Inflammatory macrophage treated with lipopolysaccharide for 1 hour (primary cell): ENCODE measurements at regions not wholly inside any gene's neighbourhood (a gene's known extent, or its start where the extent isn't known, plus 50 kb on each side); places are given as distances from the start of the nearest gene placed in this dataset.

Experiments used
- DNase-seq, 2 donors: peaks; one replicate each; pipeline ENCODE4 v3.0.0-alpha.2; 2020 to 2022

DNA sequence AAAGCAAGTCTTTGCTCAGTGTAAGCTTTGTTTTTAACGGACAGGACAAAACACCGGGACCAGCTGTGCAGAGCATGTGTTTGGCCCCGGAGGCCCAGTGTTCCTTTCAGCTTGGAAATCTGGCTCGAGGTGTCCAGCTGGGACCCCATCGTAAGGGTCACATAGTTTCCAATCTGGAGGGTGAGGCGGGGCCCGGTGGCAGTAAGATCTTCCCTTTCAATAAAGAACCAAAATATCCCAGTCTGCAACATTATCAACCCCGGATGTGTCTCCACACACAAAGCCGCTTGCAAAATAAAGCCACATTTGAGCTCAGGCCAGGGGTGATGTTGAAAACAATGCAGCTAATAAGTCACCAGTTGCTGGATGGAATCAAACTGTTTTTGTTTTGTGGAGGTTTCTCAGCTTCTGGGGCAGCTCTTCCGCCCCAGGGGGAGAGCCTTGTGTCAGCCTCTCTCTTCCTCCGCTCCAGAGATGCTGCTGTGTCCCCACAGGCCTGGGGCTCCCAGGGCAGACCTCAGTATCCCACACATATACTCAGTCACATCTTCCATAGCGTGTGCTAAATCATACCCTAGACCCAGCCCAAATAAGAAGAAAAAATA, 138.6 kb upstream of the GLI2 start:
- no peak for DNase-seq

DNA sequence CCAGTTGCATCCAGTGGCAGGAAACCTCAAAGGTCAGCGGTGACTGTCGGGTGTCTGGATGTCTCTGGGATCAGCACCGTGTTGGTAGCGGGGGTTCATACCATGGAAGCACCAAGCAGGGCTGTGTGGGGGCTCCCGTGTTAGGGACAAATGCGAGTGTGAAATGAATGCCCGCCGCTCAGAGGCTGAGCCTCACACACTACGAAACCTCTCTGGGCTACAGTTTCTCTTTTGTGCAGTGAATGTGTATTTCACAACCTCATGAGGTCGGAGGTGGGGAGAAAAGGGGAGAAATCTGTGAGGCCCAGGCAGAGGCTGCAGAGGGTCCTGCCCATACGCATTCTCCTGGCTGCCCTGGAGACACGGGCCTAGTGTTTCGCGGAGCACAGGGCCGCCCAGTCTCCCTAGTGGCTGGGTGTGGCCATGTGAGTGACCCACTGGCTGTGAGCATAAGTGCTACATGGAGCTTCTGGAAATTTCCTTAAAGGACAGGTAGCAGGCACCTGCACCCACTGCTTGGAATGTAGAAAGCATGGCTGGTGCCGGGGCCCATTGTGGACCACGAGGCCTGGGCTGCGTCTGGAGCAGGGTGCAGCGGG, 138.0 kb upstream of the GLI2 start:
- no peak for DNase-seq

DNA sequence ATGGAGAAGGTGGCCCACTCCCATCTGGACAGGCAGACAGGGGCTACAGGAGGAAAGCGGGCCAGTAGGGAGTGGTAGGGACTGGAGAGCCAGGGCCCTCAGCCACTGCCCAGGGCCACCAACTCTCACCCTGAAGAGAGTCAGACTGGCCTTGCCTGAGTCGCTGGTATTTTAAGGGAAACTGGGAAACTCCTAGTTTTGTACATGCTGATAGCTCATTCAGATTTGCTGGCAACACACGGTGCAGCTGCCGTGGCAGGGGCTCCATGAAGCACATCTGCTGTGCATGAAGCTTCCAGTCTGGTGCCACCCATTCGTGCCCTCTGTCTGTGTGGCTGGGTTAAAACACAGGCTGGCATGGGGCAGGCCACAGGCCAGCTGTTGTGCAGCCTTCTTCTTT, 137.3 kb upstream of the GLI2 start:
- DNase-seq: peak; percentile 16 to 33

DNA sequence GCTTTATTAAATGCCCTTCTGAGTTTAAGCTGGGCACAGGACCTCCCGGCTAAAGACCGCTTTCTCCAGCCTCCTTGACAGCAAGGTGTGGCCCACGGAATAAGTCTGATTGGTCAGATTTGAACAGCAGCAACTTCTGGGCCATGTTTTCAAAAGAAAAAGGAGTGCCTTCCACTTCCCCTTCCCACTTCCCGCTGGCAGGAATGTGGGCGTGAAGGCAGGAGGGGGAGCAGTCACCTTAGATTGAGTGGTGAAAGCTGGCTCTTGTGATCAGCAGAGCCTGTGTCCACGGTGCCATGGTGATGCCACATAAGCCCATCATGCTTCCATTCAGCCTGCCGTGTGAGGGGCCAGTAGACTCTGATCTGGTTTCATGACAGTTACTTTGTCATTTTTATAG, 136.6 kb upstream of the GLI2 start:
- peak in 1 of 2 donors; percentile 29 for DNase-seq

DNA sequence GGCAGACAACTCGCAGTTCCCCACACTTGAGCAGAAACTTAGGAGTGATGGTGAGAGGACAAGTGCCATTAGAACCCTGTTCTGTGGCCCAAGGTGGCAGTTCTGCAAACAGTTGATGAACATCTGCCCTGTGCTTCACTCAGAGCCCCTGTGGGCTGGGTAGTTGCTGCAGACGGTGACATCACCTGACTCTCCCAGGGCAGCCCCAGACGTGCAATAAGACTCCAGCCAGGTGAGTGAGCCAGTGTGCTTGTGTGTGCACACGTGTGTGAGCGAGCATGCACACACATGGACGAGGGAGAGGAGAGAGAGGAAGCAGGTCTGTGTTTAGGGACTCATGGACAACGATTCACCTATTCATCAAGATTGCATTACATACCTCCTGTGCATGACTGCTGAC, 136.0 kb upstream of the GLI2 start:
- DNase-seq: no peak

DNA sequence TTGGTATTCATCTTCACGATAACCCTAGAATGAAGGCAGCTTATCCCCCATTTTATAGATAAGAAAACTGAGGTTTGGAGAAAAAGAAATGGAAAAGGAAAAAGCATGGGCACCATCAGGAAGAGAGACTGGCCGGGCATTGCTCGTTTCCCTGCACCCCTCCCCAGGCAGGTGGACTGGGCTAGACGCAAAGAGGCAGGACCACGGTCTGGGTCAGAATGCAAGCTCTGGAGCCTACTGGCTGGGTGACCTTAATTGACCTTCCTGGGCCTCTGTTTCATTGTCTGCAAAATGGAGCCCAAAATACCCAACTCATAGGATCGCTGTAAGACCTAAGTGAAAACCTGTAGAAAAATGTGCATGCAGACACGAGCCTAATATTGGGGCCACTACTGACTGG, 135.3 kb upstream of the GLI2 start:
- no peak for DNase-seq

DNA sequence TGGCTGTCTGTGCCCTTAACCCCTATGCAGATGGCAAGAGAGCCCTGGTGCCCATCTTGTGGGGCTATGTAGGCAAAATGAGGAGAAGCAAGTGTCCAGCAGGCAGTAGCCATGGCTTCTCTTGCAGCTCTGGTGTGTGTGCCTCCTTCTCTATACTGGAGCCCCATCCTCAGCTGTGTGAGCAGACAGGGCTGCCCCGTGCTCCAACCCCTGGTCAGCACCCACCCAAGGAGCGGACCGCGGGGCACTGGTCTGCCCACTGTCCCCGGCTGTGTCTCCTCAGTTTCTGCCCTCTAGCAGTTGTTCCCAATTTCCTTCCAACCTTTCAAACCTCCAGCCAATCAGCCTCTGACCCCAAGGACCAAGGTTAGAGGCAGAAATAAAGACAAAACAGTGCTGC, 134.9 kb upstream of the GLI2 start:
- no peak for DNase-seq

DNA sequence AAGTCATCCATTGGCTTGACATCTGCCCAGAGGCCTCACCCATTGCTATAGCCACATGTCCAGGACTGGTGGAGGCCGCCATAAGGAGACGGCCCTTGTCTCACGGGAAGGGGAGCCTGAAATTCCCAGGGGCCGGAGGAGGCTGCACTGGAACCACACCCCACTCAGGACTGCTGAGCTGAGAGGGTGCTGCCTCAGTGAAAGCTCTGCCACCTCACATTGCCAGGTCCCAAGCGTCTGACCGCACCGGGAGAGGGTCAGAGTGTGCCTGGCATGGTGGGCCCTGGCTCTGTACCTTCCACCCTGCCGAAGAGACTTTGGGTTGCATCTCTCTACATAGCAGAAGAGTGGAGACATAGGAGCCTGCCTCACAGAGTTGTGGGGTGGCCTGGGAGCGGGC, 134.1 kb upstream of the GLI2 start:
- DNase-seq: no peak

DNA sequence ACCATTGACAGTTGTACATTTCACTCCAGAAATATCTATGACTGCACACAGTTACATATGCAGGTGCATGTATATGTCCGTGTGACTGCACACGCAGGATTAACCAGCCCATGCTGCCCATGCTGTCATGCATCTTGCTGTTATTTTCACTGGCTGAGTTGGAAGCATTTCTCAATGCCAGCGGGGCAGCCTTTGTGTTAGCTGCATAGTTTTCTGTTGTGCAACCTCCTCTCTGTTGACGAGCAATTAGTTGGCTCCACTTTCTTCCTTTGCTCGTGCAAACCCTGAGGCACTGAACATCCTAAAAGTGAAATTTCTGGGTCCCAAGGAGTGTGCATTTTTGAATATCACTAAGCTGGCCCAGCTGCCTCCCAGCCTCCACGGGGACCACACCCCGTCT, 133.4 kb upstream of the GLI2 start:
- DNase-seq: no peak

DNA sequence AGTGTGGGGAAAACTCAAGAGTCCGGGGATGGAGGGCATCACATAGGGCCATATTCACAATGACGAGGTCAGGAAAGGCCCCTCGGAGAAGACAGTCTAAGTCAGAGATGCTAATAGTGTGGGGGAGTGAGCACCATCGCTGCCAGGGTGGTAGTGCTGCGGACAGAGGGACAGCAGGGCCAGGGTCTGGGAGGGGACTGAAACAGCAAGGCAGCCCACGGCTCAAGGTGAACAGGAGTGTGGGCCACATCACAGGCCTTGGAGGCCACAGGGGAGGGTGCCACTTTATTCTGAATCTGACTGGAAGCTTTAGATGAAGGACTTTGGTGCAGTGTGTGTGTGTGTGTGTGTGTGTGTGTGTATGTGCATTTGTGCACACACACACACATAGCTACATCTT, 130.9 kb upstream of the GLI2 start:
- no peak for DNase-seq

DNA sequence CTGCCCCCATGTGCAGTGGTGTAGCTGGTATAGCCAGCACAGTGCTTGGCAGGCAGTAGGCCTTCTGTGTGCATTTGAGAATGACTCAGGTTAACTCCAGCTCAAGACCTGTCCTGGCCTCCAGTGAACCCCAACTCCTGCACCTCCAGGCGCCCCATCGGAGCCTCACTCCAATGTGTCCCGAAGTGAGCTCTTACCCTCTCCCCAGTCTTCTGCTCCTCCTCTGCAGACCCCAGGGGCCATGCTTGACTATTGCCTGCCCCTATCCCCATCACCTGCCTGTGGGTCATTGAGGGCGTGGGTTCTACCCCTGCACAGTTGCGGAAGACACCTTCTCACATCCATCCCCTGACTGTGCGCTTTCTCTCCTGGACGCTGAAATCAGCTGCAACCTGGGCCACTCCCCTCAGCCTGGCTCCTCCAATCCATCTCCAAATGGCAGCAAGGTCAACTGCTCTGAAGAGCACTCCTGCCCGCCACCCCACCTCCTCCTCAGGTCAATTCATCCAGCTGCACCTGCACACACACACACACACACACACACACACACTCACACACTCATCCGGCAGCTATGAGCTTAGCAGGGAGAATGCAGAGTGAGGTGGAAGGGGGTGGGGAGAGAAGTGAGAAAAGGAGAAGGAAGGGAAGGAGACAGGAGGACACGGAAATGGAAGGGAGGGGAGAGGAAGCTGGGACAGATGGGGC, 130.3 kb upstream of the GLI2 start:
- no peak for DNase-seq

DNA sequence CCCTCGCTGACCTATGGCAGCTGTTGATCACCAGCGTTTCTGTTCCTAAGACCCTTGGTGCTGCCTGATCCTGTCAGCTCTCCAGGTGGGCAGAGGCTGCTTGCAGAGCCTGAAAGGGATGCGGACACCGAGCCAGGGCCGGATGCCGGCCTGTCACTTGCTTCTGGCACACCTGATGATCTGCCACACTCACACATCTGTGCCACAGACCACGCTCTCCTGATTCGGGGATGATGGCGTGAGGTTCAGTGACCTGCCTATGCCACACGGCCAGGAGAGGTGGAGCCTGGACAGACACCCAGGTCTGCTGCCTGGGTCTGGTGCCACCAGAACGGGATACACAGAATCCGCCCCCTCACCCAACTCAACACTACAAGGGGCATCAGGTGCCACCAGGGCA, 129.4 kb upstream of the GLI2 start:
- no peak for DNase-seq

DNA sequence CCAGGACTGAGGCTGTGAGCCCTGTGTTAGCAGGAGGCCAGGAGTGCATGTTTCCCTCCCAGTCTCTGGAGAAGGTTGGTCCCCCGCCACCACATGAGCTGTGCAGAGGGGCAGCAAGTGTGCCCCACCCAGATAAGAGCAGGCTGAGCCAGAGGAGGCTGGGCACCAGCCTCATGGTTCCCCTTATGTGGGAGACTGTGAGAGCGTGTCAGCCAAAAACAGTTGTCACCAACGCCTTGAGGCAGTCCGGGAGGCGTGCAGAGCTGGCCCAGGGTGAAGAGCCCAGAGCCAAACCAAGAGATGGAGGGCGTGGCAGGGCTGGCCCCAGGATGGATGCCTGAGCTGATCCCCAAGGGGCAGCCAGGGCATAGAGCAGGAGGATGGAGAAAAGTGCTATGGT, 128.7 kb upstream of the GLI2 start:
- DNase-seq: no peak

DNA sequence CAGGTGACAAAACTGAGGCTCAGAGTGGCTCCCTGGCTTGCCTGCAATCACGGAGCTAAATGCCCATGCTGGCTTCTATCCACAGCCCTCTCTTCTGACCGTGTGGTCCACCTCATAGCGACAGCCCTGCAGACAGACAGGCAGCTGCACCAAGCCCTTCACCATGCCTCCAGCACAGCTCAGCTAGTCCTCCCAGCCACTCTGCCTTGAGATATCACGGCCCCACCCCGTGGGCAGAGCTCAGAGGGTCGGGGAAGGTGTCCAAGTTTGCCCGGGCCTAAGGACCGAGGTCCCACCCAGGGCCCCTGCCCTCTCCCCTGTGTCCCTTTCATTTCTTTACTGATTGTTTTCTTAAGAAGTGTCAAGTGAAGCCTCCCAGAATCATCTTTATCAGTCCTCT, 128.2 kb upstream of the GLI2 start:
- DNase-seq: no peak

DNA sequence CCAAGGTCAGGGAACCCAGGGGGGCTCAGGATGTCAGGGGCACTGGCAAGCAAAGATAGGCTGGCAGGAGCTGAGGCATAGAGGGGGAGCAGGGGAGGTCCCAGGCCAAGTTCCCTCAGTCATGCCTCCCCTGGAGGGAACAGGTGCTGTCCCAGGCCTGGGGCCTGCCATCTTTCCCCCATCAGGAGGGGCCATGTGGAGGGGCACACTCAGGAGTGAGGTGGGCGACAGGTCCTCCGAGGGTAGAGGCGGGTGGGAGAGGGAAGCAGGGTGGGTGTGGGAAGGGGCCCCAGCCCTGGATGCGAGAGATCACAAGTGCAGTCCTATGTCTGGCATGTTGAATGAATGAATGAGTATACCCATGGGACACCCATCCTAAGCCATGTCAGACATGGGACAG, 127.7 kb upstream of the GLI2 start:
- no peak for DNase-seq

DNA sequence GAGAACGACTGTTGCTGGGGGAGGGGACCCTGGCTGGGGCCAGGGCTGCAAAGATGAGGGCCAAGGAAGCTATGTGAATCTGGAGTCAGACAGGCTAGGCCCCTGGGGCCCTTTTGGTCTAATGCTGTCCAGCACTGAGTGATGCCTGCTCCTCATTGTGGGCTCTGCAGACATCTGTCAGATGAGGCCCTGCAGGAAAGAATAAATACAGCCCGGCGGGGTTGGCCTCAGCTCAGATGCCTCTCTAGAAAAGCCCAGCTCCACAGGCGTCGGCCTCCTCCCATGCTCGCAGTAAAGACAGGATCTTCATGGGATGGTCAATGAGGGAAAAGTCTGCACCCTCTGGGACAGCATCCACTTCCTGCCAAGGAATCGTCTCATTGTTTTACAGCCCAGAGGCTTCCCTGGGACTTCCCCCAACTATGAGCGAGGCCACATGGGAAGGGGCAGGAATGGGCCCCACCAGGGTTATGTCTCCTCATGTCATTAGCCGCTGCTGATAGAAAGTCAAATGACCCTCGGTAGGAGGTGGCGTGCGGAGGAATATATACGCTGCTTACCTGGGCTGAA, 125.8 kb upstream of the GLI2 start:
- no peak for DNase-seq

DNA sequence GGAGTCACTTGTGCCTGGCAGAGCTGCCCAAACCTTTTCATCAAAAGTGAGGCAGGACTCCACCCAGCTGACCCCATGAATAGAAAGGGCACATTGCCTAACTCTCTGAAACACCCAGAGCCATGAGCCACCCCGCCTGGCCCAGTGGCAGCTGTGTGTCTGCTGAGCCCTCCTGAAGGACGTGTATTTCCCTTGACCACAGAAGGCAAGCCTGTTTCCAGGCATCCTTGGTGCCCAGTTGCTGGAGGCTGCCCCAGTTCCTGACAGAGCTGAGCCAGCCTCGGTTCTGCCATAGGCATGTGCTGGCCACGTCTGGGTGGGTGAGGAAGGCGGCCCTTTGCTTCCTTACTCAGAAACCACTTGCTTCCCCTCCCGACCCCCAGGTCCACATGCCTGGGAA, 124.7 kb upstream of the GLI2 start:
- DNase-seq: no peak

DNA sequence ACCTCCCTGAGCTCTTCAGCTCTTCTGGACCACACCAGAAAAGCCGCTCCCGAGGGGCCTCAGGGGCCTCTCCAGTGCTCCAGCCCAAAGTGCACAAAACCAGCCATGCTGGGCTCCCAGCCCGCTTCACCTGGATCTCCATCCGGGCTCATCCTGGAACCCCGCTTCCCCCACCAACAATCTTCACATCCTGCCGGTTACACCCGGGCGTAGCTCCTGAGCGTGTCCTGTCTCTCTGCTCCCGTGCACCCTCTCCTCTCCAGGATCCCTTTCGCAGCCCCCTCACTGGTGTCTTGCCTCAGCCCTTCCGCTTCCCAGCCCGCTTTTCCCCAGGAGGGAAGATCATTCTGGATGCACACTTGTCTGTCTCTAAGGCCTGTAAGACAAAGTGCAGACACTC, 123.7 kb upstream of the GLI2 start:
- no peak for DNase-seq

DNA sequence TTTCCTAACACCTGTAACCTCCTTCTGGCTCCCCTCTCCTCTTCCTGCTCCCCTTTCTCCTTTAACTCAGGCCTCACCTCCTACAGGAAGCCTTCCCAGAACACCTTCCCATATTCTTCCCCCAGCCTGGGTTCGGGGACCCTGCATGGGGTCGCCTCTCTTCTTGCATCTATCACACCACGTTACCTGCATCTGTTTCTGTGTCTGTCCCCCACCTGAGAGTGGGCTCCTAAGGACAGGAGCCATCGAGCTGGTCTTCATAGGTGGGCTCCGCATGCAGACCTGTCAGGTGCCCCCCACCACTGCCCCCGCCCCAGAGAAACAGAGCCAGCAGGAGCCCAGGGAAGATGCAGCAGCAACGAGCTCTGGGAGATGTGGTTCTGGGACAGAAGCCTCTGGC, 123.2 kb upstream of the GLI2 start:
- DNase-seq: no peak

DNA sequence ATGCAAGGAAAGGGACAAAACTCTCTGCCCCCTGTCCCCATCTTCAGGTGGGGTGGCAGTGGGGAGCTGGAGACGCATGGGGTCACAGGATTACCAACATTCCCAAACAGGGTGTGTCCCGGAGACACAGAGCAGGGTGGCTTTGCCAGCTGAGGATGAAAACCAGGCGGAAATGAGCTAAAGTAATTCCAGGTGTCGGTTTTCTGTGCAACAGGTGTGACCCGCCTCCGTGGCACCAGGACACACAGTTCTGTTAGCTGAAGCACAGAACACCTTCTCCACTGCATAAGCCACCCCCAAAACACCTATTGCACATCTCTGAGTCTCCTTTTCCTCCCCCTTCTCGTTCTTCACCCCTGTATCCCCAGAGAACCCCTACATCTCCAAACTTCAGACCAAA, 122.7 kb upstream of the GLI2 start:
- no peak for DNase-seq

DNA sequence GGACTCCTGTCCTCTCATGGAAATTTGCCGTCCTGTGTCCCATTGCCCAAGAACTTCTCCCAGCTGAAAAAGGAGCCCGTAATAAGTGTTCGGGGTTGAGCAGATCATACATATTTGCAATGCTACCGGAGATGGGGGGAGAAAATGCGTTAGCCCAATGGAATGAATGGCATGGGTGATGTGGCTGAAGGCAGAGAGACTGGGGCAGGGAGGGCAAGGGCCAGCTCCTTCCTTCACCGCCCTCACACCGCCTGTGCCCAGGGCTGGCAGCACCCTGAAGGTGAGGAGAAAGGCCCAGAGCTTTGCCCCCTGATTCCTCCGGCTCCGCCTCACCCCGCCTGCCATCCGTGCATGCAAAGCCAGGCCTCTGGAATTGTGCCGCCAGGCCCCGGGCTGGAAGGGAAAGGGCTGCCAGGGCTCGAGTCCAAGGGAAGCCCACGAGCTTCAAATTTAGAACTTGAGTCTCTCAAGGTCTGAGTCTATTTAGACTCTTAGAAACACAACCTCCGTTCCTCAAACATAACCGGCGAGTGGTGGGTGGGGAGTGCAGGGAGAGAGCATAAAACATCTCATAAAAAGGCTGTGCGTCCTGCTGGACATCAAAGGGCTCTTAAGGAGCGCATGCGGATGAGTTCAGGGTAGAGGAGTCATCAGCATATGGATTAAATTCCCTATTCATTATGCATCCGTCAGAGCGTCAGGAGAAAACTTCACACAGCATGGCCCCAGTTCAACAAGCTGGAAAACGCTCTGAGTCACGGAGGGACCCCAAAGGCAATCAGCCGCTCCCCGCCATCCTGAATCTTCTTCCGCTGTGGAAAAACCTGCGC, 121.7 kb upstream of the GLI2 start:
- no peak for DNase-seq

DNA sequence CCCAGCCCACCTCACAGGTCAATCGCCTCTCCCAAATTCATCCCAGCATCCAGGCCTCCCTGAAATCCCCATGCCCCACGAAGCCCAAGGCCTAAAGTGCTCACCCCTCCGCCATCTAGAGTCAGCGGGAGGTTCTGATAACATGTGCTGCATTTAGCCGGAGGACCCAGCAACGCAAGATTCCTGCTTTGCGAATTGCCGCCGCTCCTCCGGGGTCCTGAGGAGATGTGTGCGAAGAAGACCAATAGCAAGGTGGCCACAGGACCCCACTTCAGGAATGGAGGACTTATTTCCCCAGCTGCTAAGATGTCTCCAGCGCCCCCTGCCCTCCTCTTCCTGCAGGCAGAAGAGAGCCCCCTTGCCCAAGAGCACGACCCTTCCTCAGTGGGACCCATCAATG, 120.8 kb upstream of the GLI2 start:
- DNase-seq: no peak

DNA sequence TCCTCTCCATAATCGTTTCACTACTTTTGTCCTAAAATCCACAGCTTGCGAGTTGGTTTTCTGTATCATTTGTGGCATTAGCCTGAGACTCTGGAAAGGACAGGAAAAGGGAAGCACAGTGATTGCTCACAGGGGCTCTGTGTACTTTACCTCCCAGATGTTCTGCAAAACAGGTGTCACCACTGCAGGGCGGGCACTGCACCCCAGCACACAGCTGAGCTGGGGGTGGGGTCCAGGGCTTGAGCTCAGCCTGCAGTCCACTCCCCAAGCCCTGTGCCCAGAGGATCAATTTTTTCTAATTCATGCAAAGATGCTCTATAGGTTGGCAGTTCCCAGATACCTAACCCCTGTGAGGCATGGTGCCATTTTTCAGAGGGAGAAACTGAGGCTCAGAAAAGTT, 119.4 kb upstream of the GLI2 start:
- DNase-seq: no peak

DNA sequence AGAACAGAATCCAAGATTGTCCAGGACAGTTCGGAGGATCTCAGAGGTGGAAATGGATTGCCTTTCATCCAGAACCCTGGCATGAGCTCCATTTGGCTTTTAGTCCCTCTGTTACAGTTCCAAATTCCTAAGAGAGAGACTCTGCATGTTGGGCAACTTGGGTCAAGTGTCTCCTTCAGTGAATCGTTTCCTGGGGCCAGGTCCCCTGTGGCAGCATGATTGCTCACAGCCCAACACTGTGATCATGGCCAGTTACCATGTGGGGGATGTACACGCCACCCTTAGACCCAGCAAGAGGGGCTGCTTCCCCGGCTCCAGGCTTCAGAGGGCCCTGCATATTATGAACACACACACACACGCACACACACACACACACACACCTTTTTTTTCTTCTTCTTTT, 118.6 kb upstream of the GLI2 start:
- DNase-seq: no peak
